Stimulated activated naive CD4-positive, alpha-beta T cell treated with Interleukin-2 at 50 U/mL for 16 hours (primary cell): ENCODE measurements at regions not wholly inside any gene's neighbourhood (a gene's known extent, or its start where the extent isn't known, plus 50 kb on each side); places are given as distances from the start of the nearest gene placed in this dataset.

ENCODE experiments used
- DNase-seq: peaks from one replicate; lab custom pipeline; 2025; lab: John Stamatoyannopoulos, UW

- DNase-seq: no peak
These were observed 128.3 kb downstream of the AACS start for GRCh38 chr12:125193376-125194152.

DNA sequence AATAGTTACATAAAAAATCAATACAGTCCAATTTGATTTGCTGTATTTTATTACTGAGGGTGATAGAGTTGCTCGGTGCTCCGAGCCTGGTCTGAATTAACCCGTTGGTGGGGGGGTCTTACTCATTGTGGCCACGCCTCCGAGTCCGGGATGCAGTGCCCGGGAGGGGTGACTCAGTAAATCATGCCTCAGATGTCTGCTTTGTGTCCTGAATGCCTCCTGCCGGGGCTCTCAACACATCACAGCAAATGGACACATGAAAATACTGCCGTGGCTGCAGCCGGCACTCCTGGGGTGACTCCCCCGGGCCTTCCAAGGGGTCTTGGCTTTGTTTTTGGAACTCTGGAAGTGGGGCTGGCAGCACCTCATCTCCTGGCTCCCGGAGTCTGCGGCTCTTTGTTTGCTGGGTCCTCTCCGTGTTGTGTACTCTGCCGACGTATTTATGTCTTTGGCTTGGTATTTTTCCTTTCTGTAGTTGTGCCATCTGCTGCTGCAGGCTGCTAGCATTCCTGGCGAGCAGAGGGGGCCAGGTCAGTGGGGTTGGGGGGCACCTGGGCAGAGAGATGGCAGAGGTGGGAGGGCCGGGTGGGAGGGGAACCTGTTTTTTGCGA is 129.0 kb downstream of the AACS start:
- DNase-seq: no peak

DNA sequence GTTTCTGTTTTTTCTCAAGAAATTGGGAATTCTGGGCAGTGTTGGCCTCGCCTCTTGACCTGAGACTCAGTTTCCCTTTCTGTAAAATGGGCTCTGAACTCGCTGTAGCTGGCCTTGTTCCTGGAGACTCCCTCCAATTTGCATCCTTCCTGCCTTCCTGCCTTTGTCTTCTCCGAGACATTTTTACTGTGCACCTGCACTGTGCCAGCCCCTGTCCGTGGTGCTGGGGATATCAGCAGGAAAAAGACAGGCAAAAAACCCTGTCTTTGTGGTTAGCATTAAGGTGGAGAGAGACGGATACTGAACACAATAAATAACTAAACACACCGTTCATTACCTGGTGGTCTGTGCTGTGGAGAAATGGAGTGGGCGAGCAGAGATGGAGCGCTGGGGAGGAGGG is 129.8 kb downstream of the AACS start:
- no peak for DNase-seq

DNA sequence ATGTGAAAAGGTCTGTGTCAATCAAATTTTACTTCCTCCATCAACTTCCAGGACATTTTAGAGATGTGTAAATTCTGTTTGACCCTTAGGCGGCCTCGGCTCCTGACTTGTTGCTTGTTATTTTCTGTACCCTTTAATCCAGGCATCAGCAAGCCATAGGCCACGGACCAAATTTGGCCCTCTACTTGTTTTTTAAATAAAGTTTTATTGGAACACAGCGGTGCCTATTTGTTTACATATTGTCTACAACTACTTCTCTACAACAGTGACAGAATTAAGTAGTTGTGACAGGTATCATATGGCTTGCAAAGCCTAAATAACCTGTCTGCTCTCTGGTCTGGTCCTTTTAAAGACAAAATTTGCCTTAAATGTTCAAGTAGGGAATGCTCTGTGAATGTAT is 132.1 kb downstream of the AACS start:
- DNase-seq: no peak

DNA sequence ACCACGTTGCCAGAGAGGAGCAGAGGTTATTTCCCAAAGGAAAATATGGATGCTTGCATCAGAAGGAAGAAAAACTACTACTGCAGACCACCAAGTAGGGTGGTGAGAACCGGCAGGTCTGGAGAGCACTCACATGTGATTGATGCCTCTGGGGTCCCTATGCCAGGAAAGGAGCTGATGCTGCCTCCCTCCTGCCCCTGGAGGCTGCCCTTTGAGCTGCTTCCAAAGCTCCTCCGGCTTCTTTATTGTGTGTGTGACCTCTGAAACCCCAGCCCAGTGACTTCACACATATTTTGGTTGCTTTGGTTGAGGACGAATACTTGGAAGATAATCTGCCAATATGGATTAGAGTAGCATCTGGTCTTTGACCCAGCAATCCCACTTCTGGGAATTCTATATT is 133.4 kb downstream of the AACS start:
- DNase-seq: no peak

DNA sequence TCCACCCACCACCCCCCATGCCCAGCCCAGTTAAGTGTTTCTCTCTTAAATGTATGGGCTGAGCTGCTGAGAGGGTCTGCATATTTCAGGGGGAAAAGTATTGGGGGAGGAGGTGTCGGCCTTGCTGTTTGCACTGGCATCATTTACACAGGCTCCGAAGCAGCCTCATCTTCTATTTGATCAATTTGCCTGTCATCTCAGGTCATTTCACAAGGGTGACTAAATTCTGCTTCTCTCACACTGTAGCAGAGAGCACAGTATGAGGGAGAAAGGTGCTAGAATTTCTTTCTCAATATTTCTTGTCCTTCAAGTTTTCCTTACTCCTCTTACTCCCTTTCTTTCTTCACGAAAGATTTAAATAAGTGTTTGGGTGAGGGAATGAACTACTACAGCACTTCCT is 135.9 kb downstream of the AACS start:
- no peak for DNase-seq

GRCh38 chr12:125201940-125202339 is 136.7 kb downstream of the AACS start:
- no peak for DNase-seq

DNA sequence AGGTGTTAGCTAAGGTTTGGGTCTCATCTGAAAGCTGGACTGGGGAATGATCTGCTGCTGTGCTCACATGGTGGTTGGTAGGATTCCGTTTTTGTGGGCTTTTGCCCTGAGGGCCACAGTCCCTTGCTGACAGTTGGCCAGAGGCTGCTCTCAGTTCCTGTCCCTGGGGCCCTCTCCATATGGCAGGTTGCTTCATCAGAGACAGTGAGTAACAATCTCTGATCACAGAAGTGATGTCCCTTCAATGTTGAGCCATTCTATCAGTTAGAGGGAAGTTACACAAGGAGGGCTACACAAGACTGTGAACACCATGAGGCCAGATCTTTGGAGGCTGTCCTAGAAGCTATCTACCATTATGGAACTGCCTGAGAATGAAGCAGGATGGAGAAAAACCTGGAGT is 137.2 kb downstream of the AACS start:
- no peak for DNase-seq

GRCh38 chr12:125203145-125203765 is 138.0 kb downstream of the AACS start:
- no peak for DNase-seq

DNA sequence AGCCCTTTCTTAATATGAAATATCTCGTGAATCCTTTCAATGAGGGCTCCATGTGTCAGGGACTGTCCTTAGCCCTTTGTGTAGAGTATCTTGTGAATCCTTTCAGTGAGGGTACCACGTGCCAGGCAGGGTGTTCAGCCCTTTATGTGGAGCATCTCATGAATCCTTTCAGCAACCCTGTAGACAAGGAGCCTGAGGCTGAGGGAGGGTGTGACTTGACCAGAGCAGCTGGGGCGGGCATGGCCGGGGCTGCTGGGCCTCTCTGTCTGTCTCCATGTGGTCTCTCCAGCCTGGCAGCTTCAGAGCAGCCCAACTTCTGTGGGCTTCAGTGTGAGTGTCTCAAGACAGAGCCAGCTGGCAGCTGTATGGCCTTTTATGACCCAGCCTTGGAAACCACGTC is 140.2 kb downstream of the AACS start:
- DNase-seq: no peak

GRCh38 chr12:125206711-125207110 is 141.5 kb downstream of the AACS start:
- no peak for DNase-seq

- no peak for DNase-seq
These were observed 143.1 kb downstream of the AACS start for GRCh38 chr12:125208334-125208733.

DNA sequence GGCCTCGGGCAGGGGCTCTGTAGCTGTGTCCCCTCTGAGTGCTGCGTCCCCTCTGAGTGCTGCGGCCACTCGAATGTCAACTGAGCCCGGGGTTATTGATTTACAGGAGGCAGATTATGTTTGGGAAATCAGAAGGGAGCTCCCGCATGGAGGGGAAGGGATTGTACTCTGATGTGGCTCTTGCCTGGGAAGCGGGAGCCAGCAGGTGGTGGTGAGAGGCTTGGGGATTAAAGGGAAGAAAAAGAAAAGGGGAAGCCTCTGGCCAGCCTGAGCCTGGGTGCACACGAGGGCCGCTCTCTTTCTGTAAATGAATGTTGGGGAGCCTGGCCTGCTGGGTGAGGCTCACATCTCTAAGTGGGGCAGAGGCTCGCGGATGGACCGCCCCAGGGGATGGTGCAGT is 143.7 kb downstream of the AACS start:
- no peak for DNase-seq

GRCh38 chr12:125210104-125210755 is 145.0 kb downstream of the AACS start:
- no peak for DNase-seq

- no peak for DNase-seq
These were observed 146.2 kb downstream of the AACS start for GRCh38 chr12:125211464-125211863.

GRCh38 chr12:125214289-125214688 is 149.1 kb downstream of the AACS start:
- DNase-seq: no peak

GRCh38 chr12:125216756-125217155 is 151.5 kb downstream of the AACS start:
- no peak for DNase-seq

GRCh38 chr12:125217308-125217707 is 152.1 kb downstream of the AACS start:
- DNase-seq: no peak

- no peak for DNase-seq
These were observed 153.7 kb downstream of the AACS start for GRCh38 chr12:125218952-125219351.

- no peak for DNase-seq
These were observed 155.4 kb downstream of the AACS start for GRCh38 chr12:125220404-125221273.

GRCh38 chr12:125221602-125222001 is 156.4 kb downstream of the AACS start:
- DNase-seq: no peak

DNA sequence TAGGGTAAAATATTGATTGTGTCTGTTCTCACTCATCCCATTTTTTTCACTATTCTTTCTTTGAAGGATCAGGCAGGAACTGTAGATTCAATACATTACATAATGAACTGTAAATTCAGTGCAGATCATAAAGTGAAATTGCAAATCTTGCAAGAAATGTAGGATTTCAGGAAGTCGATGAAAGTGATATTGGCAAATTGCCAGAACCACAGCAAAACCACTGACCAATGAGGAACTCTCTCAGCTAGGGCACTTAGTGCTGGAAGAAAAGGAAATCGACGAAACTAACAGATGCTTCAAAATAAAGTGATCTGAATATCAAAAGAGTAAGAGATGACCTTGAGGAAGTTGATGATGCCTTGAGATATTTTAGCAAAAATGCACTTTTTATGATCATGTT is 157.6 kb downstream of the AACS start:
- no peak for DNase-seq
